Fibroblast of lung (primary cell): ENCODE measurements at regions not wholly inside any gene's neighbourhood (a gene's known extent, or its start where the extent isn't known, plus 50 kb on each side); places are given as distances from the start of the nearest gene placed in this dataset.

Experiments
- DNase-seq, 2 donors: peaks; one replicate each; pipeline versions ENCODE4 v3.0.0 to v3.0.0-alpha.2; 2010; ENCODE audit warnings: low read depth in 2 of 2
- H2AFZ ChIP-seq: 2 replicates; pipeline ENCODE4 v1.5.1; 2012; ENCODE audit warnings: low read length, control low read depth, inconsistent platforms
- H3K27ac ChIP-seq: 2 replicates; pipeline ENCODE4 v1.5.1; 2011; ENCODE audit warnings: low read length, control low read depth; ENCODE audit not compliant: insufficient read depth
- H3K27me3 ChIP-seq: 2 replicates; pipeline ENCODE4 v1.5.1; 2011; ENCODE audit warnings: mild to moderate bottlenecking, low read length; ENCODE audit not compliant: control insufficient read depth, insufficient read depth
- H3K36me3 ChIP-seq: 2 replicates; pipeline ENCODE4 v1.5.1; 2011; ENCODE audit warnings: low read length; ENCODE audit not compliant: control insufficient read depth, insufficient read depth
- H3K4me1 ChIP-seq: 2 replicates; pipeline ENCODE4 v1.5.1; 2011; ENCODE audit warnings: low read length; ENCODE audit not compliant: control insufficient read depth, insufficient read depth; ENCODE audit errors: extremely low read depth
- H3K4me2 ChIP-seq: 2 replicates; pipeline ENCODE4 v1.5.1; 2011; ENCODE audit warnings: low read length, control low read depth; ENCODE audit not compliant: insufficient read depth; ENCODE audit errors: extremely low read depth
- H3K4me3 ChIP-seq, 4 experiments: fragments of 200-600 bp in 1 of 4; sonication (generic) in 1 of 4; replicated peaks in 1 of 4; 2 replicates each; pipeline ENCODE4 v1.5.1; 2011 to 2016; ENCODE audit warnings: low read length in 4 of 4, low read depth in 3 of 4, mild to moderate bottlenecking in 3 of 4, control low read depth in 2 of 4, inconsistent platforms in 1 of 4, mixed read lengths in 1 of 4; ENCODE audit not compliant: insufficient read depth in 1 of 4; ENCODE audit errors: control extremely low read depth in 1 of 4
- H3K79me2 ChIP-seq: 2 replicates; pipeline ENCODE4 v1.5.1; 2012; ENCODE audit warnings: mild to moderate bottlenecking, low read length, inconsistent platforms; ENCODE audit not compliant: control insufficient read depth, insufficient read depth
- H3K9ac ChIP-seq: 2 replicates; pipeline ENCODE4 v1.5.1; 2011; ENCODE audit warnings: mild to moderate bottlenecking, low read length, control low read depth; ENCODE audit not compliant: insufficient read depth
- H3K9me3 ChIP-seq: 2 replicates; pipeline ENCODE4 v1.5.1; 2012; ENCODE audit warnings: low read depth, low read length; ENCODE audit not compliant: control insufficient read depth, insufficient read depth
- H4K20me1 ChIP-seq: 2 replicates; pipeline ENCODE4 v1.5.1; 2011; ENCODE audit warnings: low read length; ENCODE audit not compliant: control insufficient read depth, insufficient read depth; ENCODE audit errors: extremely low read depth
- EZH2 ChIP-seq: IDR thresholded peaks from 2 replicates; pipeline ENCODE4 v1.5.1; 2012; ENCODE audit warnings: low read length, control low read depth, mild to moderate bottlenecking; ENCODE audit errors: missing control alignments
- TF ChIP-seq, protein P1 (sequence below), 2 donors: IDR thresholded peaks in 1 of 2; conservative IDR thresholded peaks in 1 of 2; 1 replicate in 1 of 2; 2 replicates in 1 of 2; pipeline ENCODE4 v1.5.1; 2011 to 2012; ENCODE audit warnings: low read length in 2 of 2, control low read depth in 1 of 2, inconsistent platforms in 1 of 2, low read depth in 1 of 2, mild to moderate bottlenecking in 1 of 2

DNA sequence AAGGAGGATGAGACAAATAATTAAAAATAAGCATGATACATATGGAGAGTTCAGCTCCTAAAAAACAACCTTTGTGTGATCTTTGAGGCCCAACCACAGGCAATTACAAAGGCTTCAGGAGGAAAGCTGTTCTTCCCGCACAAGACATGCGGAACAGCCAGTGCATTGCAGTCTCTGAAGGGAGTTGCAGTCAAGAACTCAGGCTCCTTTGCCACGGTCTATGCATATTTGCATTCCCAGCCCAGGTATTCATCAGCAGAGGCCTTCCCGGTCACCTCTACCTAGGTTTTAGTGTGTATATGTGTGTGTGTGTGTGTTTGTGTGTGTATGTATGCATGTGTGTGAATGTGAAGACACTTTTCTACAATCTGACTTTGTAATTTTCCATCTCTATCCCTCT lies 600.6 kb upstream of the PCDH10 start:
- H2AFZ ChIP-seq: no peak overlapping the region
- no peaks in the 10 kb centered on the region for H3K4me1 ChIP-seq
- no peaks in the 10 kb centered on the region for H3K9me3 ChIP-seq
- no peak overlapping the region for H3K27ac ChIP-seq
- no peak overlapping the region for H3K4me3 ChIP-seq
- DNase-seq: no peak
- H3K9ac ChIP-seq: no peak overlapping the region
- no peaks in the 10 kb centered on the region for H3K36me3 ChIP-seq
- TF ChIP-seq, protein P1, sequence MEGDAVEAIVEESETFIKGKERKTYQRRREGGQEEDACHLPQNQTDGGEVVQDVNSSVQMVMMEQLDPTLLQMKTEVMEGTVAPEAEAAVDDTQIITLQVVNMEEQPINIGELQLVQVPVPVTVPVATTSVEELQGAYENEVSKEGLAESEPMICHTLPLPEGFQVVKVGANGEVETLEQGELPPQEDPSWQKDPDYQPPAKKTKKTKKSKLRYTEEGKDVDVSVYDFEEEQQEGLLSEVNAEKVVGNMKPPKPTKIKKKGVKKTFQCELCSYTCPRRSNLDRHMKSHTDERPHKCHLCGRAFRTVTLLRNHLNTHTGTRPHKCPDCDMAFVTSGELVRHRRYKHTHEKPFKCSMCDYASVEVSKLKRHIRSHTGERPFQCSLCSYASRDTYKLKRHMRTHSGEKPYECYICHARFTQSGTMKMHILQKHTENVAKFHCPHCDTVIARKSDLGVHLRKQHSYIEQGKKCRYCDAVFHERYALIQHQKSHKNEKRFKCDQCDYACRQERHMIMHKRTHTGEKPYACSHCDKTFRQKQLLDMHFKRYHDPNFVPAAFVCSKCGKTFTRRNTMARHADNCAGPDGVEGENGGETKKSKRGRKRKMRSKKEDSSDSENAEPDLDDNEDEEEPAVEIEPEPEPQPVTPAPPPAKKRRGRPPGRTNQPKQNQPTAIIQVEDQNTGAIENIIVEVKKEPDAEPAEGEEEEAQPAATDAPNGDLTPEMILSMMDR (conservative IDR thresholded peaks at IDR 0.05 in 1 of 2, IDR thresholded peaks at IDR 0.05 in 1 of 2; ENCODE audit: low read depth in 1 of 2, low read length in 2 of 2): no peak
- no peak for TF ChIP-seq EZH2
- H3K27me3 ChIP-seq: no peaks in the 10 kb centered on the region
- no peak overlapping the region for H3K4me2 ChIP-seq
- no peaks in the 10 kb centered on the region for H3K79me2 ChIP-seq
- H4K20me1 ChIP-seq: no peaks in the 10 kb centered on the region

GRCh38 chr4:132556316-132556715 lies 592.8 kb upstream of the PCDH10 start:
- no peak overlapping the region for H3K4me3 ChIP-seq
- no peak overlapping the region for H3K27ac ChIP-seq
- no peaks in the 10 kb centered on the region for H3K9me3 ChIP-seq
- no peak overlapping the region for H3K9ac ChIP-seq
- H3K4me2 ChIP-seq: no peak overlapping the region
- H3K4me1 ChIP-seq: no peaks in the 10 kb centered on the region
- H3K79me2 ChIP-seq: no peaks in the 10 kb centered on the region
- no peak overlapping the region for H2AFZ ChIP-seq
- DNase-seq: peak in 1 of 2 donors; percentile 2
- no peaks in the 10 kb centered on the region for H3K27me3 ChIP-seq
- H4K20me1 ChIP-seq: no peaks in the 10 kb centered on the region
- TF ChIP-seq EZH2: no peak
- TF ChIP-seq, protein P1 (conservative IDR thresholded peaks at IDR 0.05 in 1 of 2, IDR thresholded peaks at IDR 0.05 in 1 of 2; ENCODE audit: low read depth in 1 of 2, low read length in 2 of 2): no peak
- no peaks in the 10 kb centered on the region for H3K36me3 ChIP-seq

DNA sequence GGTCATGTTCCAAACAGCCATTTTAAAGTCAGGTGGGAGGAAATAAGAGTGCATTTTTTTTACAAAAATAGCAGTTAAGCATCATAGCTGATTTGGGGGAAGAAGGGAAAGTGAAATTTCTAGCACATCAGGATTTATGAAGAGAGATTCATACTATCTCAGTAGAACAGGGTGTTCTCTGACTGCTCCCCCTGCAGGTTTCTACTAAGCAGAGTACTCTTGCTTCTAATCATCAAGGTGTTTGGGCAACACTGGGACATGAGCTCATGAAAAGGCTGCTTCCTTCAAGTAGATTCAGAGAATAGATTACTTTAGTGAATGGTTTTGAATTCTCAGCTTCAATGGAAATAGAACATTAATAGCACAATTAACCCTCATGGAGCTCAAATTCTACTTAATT lies 591.4 kb upstream of the PCDH10 start:
- peak in 1 of 2 donors; percentile 2 for DNase-seq
- H3K79me2 ChIP-seq: no peaks in the 10 kb centered on the region
- H3K4me3 ChIP-seq: no peak overlapping the region
- no peak overlapping the region for H2AFZ ChIP-seq
- no peaks in the 10 kb centered on the region for H3K36me3 ChIP-seq
- no peaks in the 10 kb centered on the region for H3K27me3 ChIP-seq
- H3K4me1 ChIP-seq: no peaks in the 10 kb centered on the region
- H3K9ac ChIP-seq: no peak overlapping the region
- H3K27ac ChIP-seq: no peak overlapping the region
- TF ChIP-seq, protein P1 (conservative IDR thresholded peaks at IDR 0.05 in 1 of 2, IDR thresholded peaks at IDR 0.05 in 1 of 2; ENCODE audit: low read depth in 1 of 2, low read length in 2 of 2): peak in 1 of 2 donors; percentile 7
- no peak for TF ChIP-seq EZH2
- H4K20me1 ChIP-seq: no peaks in the 10 kb centered on the region
- H3K9me3 ChIP-seq: no peaks in the 10 kb centered on the region
- no peak overlapping the region for H3K4me2 ChIP-seq
